Upper lobe of right lung (tissue), 1 donor: ENCODE measurements at regions not wholly inside any gene's neighbourhood (a gene's known extent, or its start where the extent isn't known, plus 50 kb on each side); places are given as distances from the start of the nearest gene placed in this dataset.

Experiments
- ATAC-seq: fragments of 200-7000 bp; cut with Tn5 transposase; one replicate; pipeline ENCODE4 v1.9.1; 2020; ENCODE audit warnings: mild to moderate bottlenecking, moderate library complexity
- DNase-seq: peaks from one replicate; pipeline ENCODE4 v3.0.0-alpha.2; 2020
- H3K27ac ChIP-seq: fragments of 200-600 bp; one replicate; pipeline ENCODE4 v1.8.0; 2022
- H3K27me3 ChIP-seq: fragments of 200-600 bp; one replicate; pipeline ENCODE4 v1.8.0; 2022; ENCODE audit warnings: mild to moderate bottlenecking
- H3K36me3 ChIP-seq: fragments of 200-600 bp; one replicate; pipeline ENCODE4 v1.8.0; 2022
- H3K4me1 ChIP-seq: fragments of 200-600 bp; one replicate; pipeline ENCODE4 v1.8.0; 2022
- H3K4me3 ChIP-seq: fragments of 200-600 bp; one replicate; pipeline ENCODE4 v1.8.0; 2022; ENCODE audit warnings: mild to moderate bottlenecking
- H3K9me3 ChIP-seq: fragments of 200-600 bp; one replicate; pipeline ENCODE4 v1.8.0; 2022
- intact Hi-C: fragments of 100-400 bp; cut with DNase I; formaldehyde crosslinking; loops from one replicate; pipeline ENCODE4 v1.11.0; 2022
- TF ChIP-seq, protein P1 (sequence below): fragments of 200-600 bp; IDR thresholded peaks from one replicate; pipeline ENCODE4 v1.8.0; 2022; ENCODE audit warnings: antibody characterized with exemption
- donor health status: DM: no; HTN: yes; CAD: no; lungs with severe emphysema.

DNA sequence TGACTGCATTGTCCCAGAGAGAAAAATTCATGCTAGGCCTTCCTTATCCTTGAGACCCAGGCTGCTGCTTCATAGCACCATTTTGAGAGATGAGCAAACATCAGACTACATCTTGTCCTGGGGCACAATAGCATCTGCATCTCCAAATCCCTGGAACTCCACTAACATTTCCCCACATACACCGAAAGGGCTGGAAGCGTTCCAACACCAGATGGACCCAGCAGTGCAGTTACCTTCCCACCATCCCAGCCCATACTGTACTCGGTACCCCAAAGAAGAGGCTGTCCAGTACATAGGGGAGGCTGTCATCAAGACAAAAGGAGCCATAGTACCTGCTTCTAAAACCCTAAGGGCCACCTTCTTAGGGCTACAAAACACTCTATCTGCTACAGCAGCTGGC is 547.2 kb upstream of the CHORDC1 start:
- ATAC-seq (no peak), DNase-seq (peak; percentile 26)
- Histone ChIP-seq H3K9me3 (no peaks in the 10 kb centered on the region), H3K4me1 (no peaks in the 10 kb centered on the region), H3K36me3 (no peaks in the 10 kb centered on the region), H3K27me3 (no peaks in the 10 kb centered on the region), H3K27ac (no peak overlapping the region), H3K4me3 (no peak overlapping the region)
- TF ChIP-seq, protein P1, sequence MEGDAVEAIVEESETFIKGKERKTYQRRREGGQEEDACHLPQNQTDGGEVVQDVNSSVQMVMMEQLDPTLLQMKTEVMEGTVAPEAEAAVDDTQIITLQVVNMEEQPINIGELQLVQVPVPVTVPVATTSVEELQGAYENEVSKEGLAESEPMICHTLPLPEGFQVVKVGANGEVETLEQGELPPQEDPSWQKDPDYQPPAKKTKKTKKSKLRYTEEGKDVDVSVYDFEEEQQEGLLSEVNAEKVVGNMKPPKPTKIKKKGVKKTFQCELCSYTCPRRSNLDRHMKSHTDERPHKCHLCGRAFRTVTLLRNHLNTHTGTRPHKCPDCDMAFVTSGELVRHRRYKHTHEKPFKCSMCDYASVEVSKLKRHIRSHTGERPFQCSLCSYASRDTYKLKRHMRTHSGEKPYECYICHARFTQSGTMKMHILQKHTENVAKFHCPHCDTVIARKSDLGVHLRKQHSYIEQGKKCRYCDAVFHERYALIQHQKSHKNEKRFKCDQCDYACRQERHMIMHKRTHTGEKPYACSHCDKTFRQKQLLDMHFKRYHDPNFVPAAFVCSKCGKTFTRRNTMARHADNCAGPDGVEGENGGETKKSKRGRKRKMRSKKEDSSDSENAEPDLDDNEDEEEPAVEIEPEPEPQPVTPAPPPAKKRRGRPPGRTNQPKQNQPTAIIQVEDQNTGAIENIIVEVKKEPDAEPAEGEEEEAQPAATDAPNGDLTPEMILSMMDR = no peak
- intact Hi-C loops = no loop called here

DNA sequence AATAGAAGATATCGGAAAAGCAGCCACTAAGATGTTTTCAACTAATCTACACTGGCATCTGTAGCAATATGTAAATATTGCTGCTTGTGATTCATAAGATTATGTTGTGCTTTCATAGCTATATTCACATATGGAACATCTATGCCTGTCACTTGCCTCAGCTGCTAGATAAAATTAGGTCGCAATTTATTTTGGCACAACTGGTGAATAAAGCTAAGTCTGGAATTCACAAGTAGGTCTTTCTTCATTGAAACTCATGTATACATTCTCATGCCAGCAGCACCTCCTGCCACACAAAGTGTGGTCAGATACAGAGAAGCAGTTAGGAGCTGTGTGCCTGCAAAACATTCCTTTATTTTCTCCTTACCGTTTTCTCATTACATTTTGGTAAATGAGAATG is 543.3 kb upstream of the CHORDC1 start:
- TF ChIP-seq, protein P1 = no peak
- H3K4me3 ChIP-seq = no peak overlapping the region
- H3K27ac ChIP-seq = no peak overlapping the region
- intact Hi-C loops = no loop called here
- DNase-seq (no peak), ATAC-seq (no peak)
- no peaks in the 10 kb centered on the region for H3K36me3 ChIP-seq
- no peaks in the 10 kb centered on the region for H3K27me3 ChIP-seq
- H3K9me3 ChIP-seq = no peaks in the 10 kb centered on the region
- no peaks in the 10 kb centered on the region for H3K4me1 ChIP-seq

DNA sequence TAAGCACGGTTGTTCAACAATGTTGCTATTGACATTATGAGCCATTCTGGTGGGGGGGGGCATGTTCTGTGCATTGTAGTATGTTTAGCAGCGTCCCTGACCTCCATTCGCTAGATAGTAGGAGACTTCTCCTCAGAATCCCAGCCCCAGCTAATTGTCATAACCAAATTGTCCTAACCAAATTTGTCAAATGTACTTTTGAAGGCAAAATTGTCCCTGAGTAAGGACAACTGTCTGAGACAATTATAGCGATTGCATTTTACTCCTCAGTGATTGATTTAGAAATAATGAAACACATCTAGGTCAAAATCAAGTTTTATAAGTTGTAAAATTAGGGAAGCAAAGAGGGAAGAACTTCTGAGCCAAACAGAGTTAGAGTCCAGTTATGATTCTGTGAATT is 541.8 kb upstream of the CHORDC1 start:
- no peaks in the 10 kb centered on the region for H3K27me3 ChIP-seq
- TF ChIP-seq, protein P1 = no peak
- DNase-seq (no peak), ATAC-seq (no peak)
- H3K4me1 ChIP-seq = no peaks in the 10 kb centered on the region
- no peak overlapping the region for H3K4me3 ChIP-seq
- H3K9me3 ChIP-seq = no peaks in the 10 kb centered on the region
- H3K36me3 ChIP-seq = no peaks in the 10 kb centered on the region
- no peak overlapping the region for H3K27ac ChIP-seq
- intact Hi-C loops = no loop called here

DNA sequence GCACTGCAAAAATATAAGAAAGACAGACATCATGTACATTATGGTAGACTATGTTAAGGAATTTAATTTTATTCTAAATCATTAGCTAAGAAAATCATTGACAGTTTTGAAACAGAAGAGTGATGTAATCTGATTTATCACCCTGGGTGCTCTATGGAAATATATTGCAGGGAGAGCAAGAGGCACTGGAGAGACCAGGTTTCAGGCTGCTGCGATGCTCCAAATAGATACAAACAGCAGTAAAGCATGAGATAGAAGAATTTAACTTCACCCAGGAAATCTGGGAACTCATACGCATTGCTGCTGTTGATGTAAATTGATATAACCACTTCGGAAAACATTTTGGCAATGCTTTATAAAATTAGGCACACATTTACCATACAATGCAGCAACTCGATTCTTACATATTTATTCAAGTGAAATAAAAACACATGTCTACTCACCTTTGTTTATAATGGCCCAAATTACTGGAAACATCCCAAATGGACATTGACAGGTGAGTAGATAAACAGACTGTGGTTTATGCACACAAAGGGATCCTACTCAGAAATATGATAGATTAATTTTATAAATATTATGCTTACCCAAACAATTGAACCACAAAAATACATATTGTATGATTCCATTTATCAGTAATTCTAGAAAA is 535.1 kb upstream of the CHORDC1 start:
- Histone ChIP-seq H3K4me1 (no peaks in the 10 kb centered on the region), H3K27ac (no peak overlapping the region), H3K27me3 (no peaks in the 10 kb centered on the region), H3K4me3 (no peak overlapping the region), H3K36me3 (no peaks in the 10 kb centered on the region), H3K9me3 (no peaks in the 10 kb centered on the region)
- ATAC-seq (no peak), DNase-seq (no peak)
- intact Hi-C loops = no loop called here
- TF ChIP-seq, protein P1 = no peak

DNA sequence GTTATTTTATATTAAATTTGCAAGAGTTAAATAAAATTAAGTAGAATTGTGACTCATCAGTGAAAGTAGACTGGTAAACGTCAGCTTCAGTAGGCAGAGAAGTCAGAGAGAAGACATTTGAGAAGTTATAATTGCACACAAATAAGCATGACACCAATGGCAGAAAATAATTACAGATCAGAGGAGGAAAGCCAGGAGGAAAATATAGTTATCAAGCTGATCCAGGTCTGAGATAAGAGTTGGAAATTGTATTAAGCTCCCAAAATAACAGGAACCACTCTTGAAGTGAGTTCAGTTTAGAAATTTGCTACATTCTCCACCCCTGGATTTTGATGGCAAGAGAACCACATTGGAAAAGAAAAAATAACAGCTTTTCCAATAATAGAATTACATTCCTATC is 533.8 kb upstream of the CHORDC1 start:
- Histone ChIP-seq H3K27me3 (no peaks in the 10 kb centered on the region), H3K36me3 (no peaks in the 10 kb centered on the region), H3K4me3 (no peak overlapping the region), H3K4me1 (no peaks in the 10 kb centered on the region), H3K27ac (no peak overlapping the region), H3K9me3 (no peaks in the 10 kb centered on the region)
- TF ChIP-seq, protein P1 = no peak
- ATAC-seq = no peak
- DNase-seq = no peak
- intact Hi-C loops = no loop called here

DNA sequence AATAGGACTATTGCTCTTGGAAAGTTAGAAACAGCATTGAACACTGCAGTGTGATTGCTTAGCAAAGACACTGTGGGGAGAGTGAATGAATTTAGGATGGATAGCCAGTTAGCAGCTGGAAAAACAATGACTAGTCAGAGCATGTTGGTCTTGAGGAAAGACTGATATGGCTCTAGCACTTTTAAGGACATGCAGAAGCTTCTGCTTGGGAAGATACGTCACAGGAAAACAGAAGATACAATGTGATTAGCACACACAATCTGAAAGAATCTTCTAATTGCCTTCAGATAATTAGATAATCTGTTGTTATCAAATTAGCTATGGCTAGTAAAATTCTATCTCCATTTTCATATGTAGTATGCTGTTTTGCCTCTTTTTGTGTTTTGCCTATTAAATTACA is 530.7 kb upstream of the CHORDC1 start:
- H3K27me3 ChIP-seq = no peaks in the 10 kb centered on the region
- H3K4me1 ChIP-seq = no peaks in the 10 kb centered on the region
- no peak overlapping the region for H3K4me3 ChIP-seq
- no peaks in the 10 kb centered on the region for H3K9me3 ChIP-seq
- DNase-seq (no peak), ATAC-seq (no peak)
- H3K36me3 ChIP-seq = no peaks in the 10 kb centered on the region
- TF ChIP-seq, protein P1 = no peak
- no peak overlapping the region for H3K27ac ChIP-seq
- intact Hi-C loops = no loop called here
